ENCODE measurements at regions not wholly inside any gene's neighbourhood (a gene's known extent, or its start where the extent isn't known, plus 50 kb on each side); places are given as distances from the start of the nearest gene placed in this dataset.

- H3K36me3 ChIP-seq = no peaks in the 10 kb centered on the region
- TF ChIP-seq POLR2AphosphoS5 (IDR thresholded peaks at IDR 0.05) (no peak), EP300 (IDR thresholded peaks at IDR 0.05; ENCODE audit: low read depth) (no peak), POLR2A (IDR thresholded peaks at IDR 0.05) (no peak)
- TF ChIP-seq, protein P1, sequence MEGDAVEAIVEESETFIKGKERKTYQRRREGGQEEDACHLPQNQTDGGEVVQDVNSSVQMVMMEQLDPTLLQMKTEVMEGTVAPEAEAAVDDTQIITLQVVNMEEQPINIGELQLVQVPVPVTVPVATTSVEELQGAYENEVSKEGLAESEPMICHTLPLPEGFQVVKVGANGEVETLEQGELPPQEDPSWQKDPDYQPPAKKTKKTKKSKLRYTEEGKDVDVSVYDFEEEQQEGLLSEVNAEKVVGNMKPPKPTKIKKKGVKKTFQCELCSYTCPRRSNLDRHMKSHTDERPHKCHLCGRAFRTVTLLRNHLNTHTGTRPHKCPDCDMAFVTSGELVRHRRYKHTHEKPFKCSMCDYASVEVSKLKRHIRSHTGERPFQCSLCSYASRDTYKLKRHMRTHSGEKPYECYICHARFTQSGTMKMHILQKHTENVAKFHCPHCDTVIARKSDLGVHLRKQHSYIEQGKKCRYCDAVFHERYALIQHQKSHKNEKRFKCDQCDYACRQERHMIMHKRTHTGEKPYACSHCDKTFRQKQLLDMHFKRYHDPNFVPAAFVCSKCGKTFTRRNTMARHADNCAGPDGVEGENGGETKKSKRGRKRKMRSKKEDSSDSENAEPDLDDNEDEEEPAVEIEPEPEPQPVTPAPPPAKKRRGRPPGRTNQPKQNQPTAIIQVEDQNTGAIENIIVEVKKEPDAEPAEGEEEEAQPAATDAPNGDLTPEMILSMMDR (IDR thresholded peaks at IDR 0.05) = no peak
- in situ Hi-C loops (cut with MboI; ENCODE audit: low pct_ligation_motif_present in 1 of 4, low pct_unique_long_range_greater_than_20kb in 1 of 4, low sequenced_read_pairs in 3 of 4) = no loop called here
- H3K4me1 ChIP-seq = no peaks in the 10 kb centered on the region
- H3K9me3 ChIP-seq = no peaks in the 10 kb centered on the region
- no peak overlapping the region for H3K4me3 ChIP-seq
- intact Hi-C loops (cut with DNase I; ENCODE audit: low total_unique reads) = no loop called here
- 77 to 86% methylated on average over 4 of the region's 4 CpGs for WGBS, 2 donors (ENCODE audit: low coverage in 1 of 2)
- H3K27me3 ChIP-seq = no peaks in the 10 kb centered on the region
- DNase-seq = no peak
- no peak overlapping the region for H3K27ac ChIP-seq
Observed at GRCh38 chr11:92364177-92364576, 139.6 kb downstream of the FAT3 start.

DNA sequence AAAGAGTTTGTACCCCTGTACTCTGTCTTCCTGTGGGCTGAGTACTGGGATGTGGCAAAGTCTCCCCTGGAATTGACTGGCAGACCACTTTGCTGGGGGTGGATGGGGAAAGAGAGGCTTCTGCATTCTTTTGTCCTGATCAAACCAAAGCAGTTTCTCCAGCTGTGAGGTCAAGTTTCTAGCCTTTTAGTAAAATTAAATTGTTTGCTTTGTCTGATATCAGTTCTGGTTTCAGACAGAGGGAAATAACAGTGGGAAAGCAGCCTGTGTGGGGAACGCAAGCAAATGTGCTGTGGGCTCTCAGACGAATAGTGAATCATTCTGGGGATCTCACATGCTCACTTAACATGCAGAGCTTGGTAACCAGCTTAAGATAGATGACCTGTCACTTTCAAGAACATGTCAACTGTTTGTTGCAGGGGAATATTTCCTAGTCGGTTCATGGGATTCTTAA lies 151.6 kb downstream of the FAT3 start:
- Histone ChIP-seq H3K4me3 (no peak overlapping the region), H3K36me3 (no peaks in the 10 kb centered on the region), H3K4me1 (no peaks in the 10 kb centered on the region), H3K9me3 (no peaks in the 10 kb centered on the region), H3K27ac (no peak overlapping the region), H3K27me3 (no peaks in the 10 kb centered on the region)
- DNase-seq = no peak
- in situ Hi-C loops (cut with MboI; ENCODE audit: low pct_ligation_motif_present in 1 of 4, low pct_unique_long_range_greater_than_20kb in 1 of 4, low sequenced_read_pairs in 3 of 4) = no loop called here
- TF ChIP-seq POLR2AphosphoS5 (IDR thresholded peaks at IDR 0.05) = no peak
- TF ChIP-seq POLR2A (IDR thresholded peaks at IDR 0.05) = no peak
- TF ChIP-seq EP300 (IDR thresholded peaks at IDR 0.05; ENCODE audit: low read depth) = no peak
- TF ChIP-seq, protein P1 (IDR thresholded peaks at IDR 0.05) = no peak
- intact Hi-C loops (cut with DNase I; ENCODE audit: low total_unique reads) = no loop called here
- 48 to 58% methylated on average over 3 of the region's 3 CpGs for WGBS, 2 donors (ENCODE audit: low coverage in 1 of 2)

DNA sequence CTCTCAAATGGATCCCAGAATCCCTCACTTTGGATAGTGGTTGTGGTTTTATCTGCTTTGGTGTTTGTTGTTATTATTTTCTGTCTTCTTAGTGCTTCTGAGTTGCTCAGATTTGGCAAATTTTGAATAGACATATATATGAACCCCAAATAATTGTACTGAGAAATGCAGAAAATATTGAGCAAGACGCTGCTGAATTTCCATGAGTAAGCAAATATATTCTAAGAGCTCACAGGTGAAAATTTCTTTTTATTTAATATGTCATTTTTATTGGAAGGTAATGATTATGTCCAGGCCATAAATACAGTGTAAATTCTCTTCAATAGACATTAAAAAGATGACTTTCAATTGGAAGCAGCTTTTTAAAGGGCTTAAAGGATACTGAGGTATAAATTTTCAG lies 152.1 kb downstream of the FAT3 start:
- in situ Hi-C loops (cut with MboI; ENCODE audit: low pct_ligation_motif_present in 1 of 4, low pct_unique_long_range_greater_than_20kb in 1 of 4, low sequenced_read_pairs in 3 of 4) (no loop called here), intact Hi-C loops (cut with DNase I; ENCODE audit: low total_unique reads) (no loop called here)
- WGBS, 2 donors (ENCODE audit: low coverage in 1 of 2) = 85 to 90% methylated on average over 1 of the region's 1 CpG
- TF ChIP-seq EP300 (IDR thresholded peaks at IDR 0.05; ENCODE audit: low read depth) (no peak), POLR2A (IDR thresholded peaks at IDR 0.05) (no peak), POLR2AphosphoS5 (IDR thresholded peaks at IDR 0.05) (no peak)
- TF ChIP-seq, protein P1 (IDR thresholded peaks at IDR 0.05) = no peak
- H3K9me3 ChIP-seq = no peaks in the 10 kb centered on the region
- no peaks in the 10 kb centered on the region for H3K27me3 ChIP-seq
- no peaks in the 10 kb centered on the region for H3K36me3 ChIP-seq
- H3K4me3 ChIP-seq = no peak overlapping the region
- no peaks in the 10 kb centered on the region for H3K4me1 ChIP-seq
- DNase-seq = no peak
- H3K27ac ChIP-seq = no peak overlapping the region

- Histone ChIP-seq H3K9me3 (no peaks in the 10 kb centered on the region), H3K4me1 (no peaks in the 10 kb centered on the region), H3K27ac (no peak overlapping the region), H3K4me3 (no peak overlapping the region), H3K27me3 (no peaks in the 10 kb centered on the region), H3K36me3 (no peaks in the 10 kb centered on the region)
- WGBS, 2 donors (ENCODE audit: low coverage in 1 of 2) = 91% methylated on average over 3 of the region's 3 CpGs; no CpG with 5 or more reads in 1 of the 2 donors
- intact Hi-C loops (cut with DNase I; ENCODE audit: low total_unique reads) = no loop called here
- no peak for TF ChIP-seq POLR2AphosphoS5 (IDR thresholded peaks at IDR 0.05)
- TF ChIP-seq, protein P1 (IDR thresholded peaks at IDR 0.05) = no peak
- no peak for TF ChIP-seq POLR2A (IDR thresholded peaks at IDR 0.05)
- TF ChIP-seq EP300 (IDR thresholded peaks at IDR 0.05; ENCODE audit: low read depth) = no peak
- in situ Hi-C loops (cut with MboI; ENCODE audit: low pct_ligation_motif_present in 1 of 4, low pct_unique_long_range_greater_than_20kb in 1 of 4, low sequenced_read_pairs in 3 of 4) = no loop called here
- DNase-seq = no peak
Observed at GRCh38 chr11:92380882-92381281, 156.3 kb downstream of the FAT3 start.

Data from transverse colon (tissue), 4 donors.